HG03575 (cell line): ENCODE measurements at regions not wholly inside any gene's neighbourhood (a gene's known extent, or its start where the extent isn't known, plus 50 kb on each side); places are given as distances from the start of the nearest gene placed in this dataset.

Source experiments
- ATAC-seq: cut with Tn5 transposase; IDR thresholded peaks from one replicate; pipeline ENCODE4 v1.9.1; 2021; ENCODE audit not compliant: unreplicated experiment, insufficient number of reproducible peaks, low FRiP score; ENCODE audit errors: extremely low read depth

- ATAC-seq = no peak
Observed at GRCh38 chr2:234241656-234242458, 191.4 kb downstream of the SPP2 start.

GRCh38 chr2:234240917-234241316, 190.4 kb downstream of the SPP2 start:
- ATAC-seq = no peak

- ATAC-seq = no peak
Observed at GRCh38 chr2:234235191-234235590, 184.7 kb downstream of the SPP2 start.

- no peak for ATAC-seq
Observed at GRCh38 chr2:234231460-234231859, 181.0 kb downstream of the SPP2 start.

- no peak for ATAC-seq
Observed at GRCh38 chr2:234219046-234219310, 168.5 kb downstream of the SPP2 start.

GRCh38 chr2:234218266-234219045, 168.0 kb downstream of the SPP2 start:
- ATAC-seq = no peak

GRCh38 chr2:234212534-234212933, 162.0 kb downstream of the SPP2 start:
- no peak for ATAC-seq

- no peak for ATAC-seq
Observed at GRCh38 chr2:234211797-234212196, 161.3 kb downstream of the SPP2 start.

GRCh38 chr2:234206738-234207137, 156.2 kb downstream of the SPP2 start:
- ATAC-seq = no peak

- ATAC-seq = no peak
Observed at GRCh38 chr2:234204480-234204879, 154.0 kb downstream of the SPP2 start.

- no peak for ATAC-seq
Observed at GRCh38 chr2:234203135-234203984, 152.9 kb downstream of the SPP2 start.

GRCh38 chr2:234202601-234203000, 152.1 kb downstream of the SPP2 start:
- no peak for ATAC-seq

- ATAC-seq = no peak
Observed at GRCh38 chr2:234199996-234200395, 149.5 kb downstream of the SPP2 start.

- no peak for ATAC-seq
Observed at GRCh38 chr2:234198976-234199375, 148.5 kb downstream of the SPP2 start.

GRCh38 chr2:234195516-234195915, 145.0 kb downstream of the SPP2 start:
- ATAC-seq = no peak

GRCh38 chr2:234193977-234194563, 143.6 kb downstream of the SPP2 start:
- ATAC-seq = no peak

GRCh38 chr2:234191819-234192407, 141.4 kb downstream of the SPP2 start:
- no peak for ATAC-seq

GRCh38 chr2:234189786-234190300, 139.3 kb downstream of the SPP2 start:
- ATAC-seq = no peak

- ATAC-seq = no peak
Observed at GRCh38 chr2:234189230-234189629, 138.7 kb downstream of the SPP2 start.
